ENCODE measurements at regions not wholly inside any gene's neighbourhood (a gene's known extent, or its start where the extent isn't known, plus 50 kb on each side); places are given as distances from the start of the nearest gene placed in this dataset.

DNA sequence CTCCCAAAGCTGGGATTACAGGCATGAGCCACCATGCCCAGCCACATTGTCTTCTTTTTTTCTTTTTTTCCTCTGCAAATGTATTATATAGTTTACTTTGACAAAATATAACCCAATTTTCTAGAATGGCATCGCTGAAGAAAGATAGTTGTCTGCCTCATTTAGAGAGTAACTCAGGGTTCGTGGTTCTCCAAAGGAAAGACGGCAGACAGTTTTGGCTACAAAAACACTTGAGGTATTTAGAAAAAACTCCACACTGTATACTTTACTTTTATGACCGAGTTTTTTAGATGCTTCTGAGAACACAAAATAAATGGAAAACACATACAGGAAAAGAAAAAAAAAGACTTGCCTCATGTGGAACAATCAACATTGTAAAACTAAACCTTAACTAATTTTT lies 369.1 kb upstream of the ATP2B1 start:
- TF ChIP-seq, protein P1, sequence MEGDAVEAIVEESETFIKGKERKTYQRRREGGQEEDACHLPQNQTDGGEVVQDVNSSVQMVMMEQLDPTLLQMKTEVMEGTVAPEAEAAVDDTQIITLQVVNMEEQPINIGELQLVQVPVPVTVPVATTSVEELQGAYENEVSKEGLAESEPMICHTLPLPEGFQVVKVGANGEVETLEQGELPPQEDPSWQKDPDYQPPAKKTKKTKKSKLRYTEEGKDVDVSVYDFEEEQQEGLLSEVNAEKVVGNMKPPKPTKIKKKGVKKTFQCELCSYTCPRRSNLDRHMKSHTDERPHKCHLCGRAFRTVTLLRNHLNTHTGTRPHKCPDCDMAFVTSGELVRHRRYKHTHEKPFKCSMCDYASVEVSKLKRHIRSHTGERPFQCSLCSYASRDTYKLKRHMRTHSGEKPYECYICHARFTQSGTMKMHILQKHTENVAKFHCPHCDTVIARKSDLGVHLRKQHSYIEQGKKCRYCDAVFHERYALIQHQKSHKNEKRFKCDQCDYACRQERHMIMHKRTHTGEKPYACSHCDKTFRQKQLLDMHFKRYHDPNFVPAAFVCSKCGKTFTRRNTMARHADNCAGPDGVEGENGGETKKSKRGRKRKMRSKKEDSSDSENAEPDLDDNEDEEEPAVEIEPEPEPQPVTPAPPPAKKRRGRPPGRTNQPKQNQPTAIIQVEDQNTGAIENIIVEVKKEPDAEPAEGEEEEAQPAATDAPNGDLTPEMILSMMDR (IDR thresholded peaks at IDR 0.05), result no peak
- no peak for TF ChIP-seq POLR2AphosphoS5 (IDR thresholded peaks at IDR 0.05)

All from transverse colon (tissue), 4 donors.